ENCODE measurements at regions not wholly inside any gene's neighbourhood (a gene's known extent, or its start where the extent isn't known, plus 50 kb on each side); places are given as distances from the start of the nearest gene placed in this dataset.

- TF ChIP-seq CTCF (IDR thresholded peaks at IDR 0.05): no peak
- no peak for TF ChIP-seq EZH2 (IDR thresholded peaks at IDR 0.05)
- no peak for TF ChIP-seq EZH2phosphoT487 (IDR thresholded peaks at IDR 0.05)
These were observed 279.4 kb upstream of the TLE3 start for GRCh38 chr15:70376929-70377691.
